GM23338 (cell line): ENCODE measurements at regions not wholly inside any gene's neighbourhood (a gene's known extent, or its start where the extent isn't known, plus 50 kb on each side); places are given as distances from the start of the nearest gene placed in this dataset.

ENCODE experiments used
- ATAC-seq: fragments of 200-7000 bp; cut with Tn5 transposase; 3 replicates; pipeline ENCODE4 v1.9.1; 2020
- DNase-seq: peaks from one replicate; pipeline ENCODE4 v3.0.0-alpha.2; 2015; ENCODE audit warnings: low spot score
- H2AFZ ChIP-seq: fragments of 200-600 bp; sonication (generic); 2 replicates; pipeline ENCODE4 v1.8.0; 2016; ENCODE audit warnings: antibody characterized with exemption, mild to moderate bottlenecking, moderate library complexity
- H3F3A ChIP-seq: fragments of 200-600 bp; sonication (generic); replicated peaks from 2 replicates; pipeline ENCODE4 v1.8.0; 2017; ENCODE audit warnings: antibody characterized with exemption, mixed run types, low read depth
- H3K27ac ChIP-seq: fragments of 200-600 bp; sonication (generic); 2 replicates; pipeline ENCODE4 v1.6.1; 2016; ENCODE audit warnings: low read depth
- H3K27me3 ChIP-seq: fragments of 200-600 bp; sonication (generic); 2 replicates; pipeline ENCODE4 v1.8.0; 2016; ENCODE audit warnings: mild to moderate bottlenecking, mixed run types, moderate library complexity; ENCODE audit not compliant: insufficient read depth
- H3K36me3 ChIP-seq: fragments of 200-600 bp; sonication (generic); 2 replicates; pipeline ENCODE4 v1.8.0; 2016; ENCODE audit warnings: mild to moderate bottlenecking; ENCODE audit not compliant: insufficient read depth
- H3K4me1 ChIP-seq: fragments of 200-600 bp; sonication (generic); 2 replicates; pipeline ENCODE4 v1.8.0; 2016; ENCODE audit warnings: mild to moderate bottlenecking, moderate library complexity; ENCODE audit not compliant: insufficient read depth
- H3K4me2 ChIP-seq: fragments of 200-600 bp; sonication (generic); 2 replicates; pipeline ENCODE4 v1.7.1; 2017; ENCODE audit warnings: mixed run types
- H3K4me3 ChIP-seq: fragments of 200-600 bp; sonication (generic); 2 replicates; pipeline ENCODE4 v1.6.1; 2016; ENCODE audit warnings: mixed run types
- H3K79me2 ChIP-seq: fragments of 200-600 bp; sonication (generic); replicated peaks from 2 replicates; pipeline ENCODE4 v1.8.0; 2017; ENCODE audit warnings: mild to moderate bottlenecking; ENCODE audit not compliant: insufficient read depth
- H3K9me2 ChIP-seq: fragments of 200-600 bp; sonication (generic); 2 replicates; pipeline ENCODE4 v1.8.0; 2017; ENCODE audit not compliant: insufficient read depth
- H4K20me1 ChIP-seq: fragments of 200-600 bp; sonication (generic); replicated peaks from 2 replicates; pipeline ENCODE4 v1.8.0; 2017; ENCODE audit warnings: mild to moderate bottlenecking; ENCODE audit not compliant: insufficient read depth
- H3K27ac Mint-ChIP-seq: 2 replicates; pipeline ENCODE4 v1.8.0; 2020; ENCODE audit warnings: inconsistent platforms, mild to moderate bottlenecking, moderate library complexity, mixed read lengths
- H3K27me3 Mint-ChIP-seq: 3 replicates; pipeline ENCODE4 v1.8.0; 2022; ENCODE audit warnings: low read depth, mild to moderate bottlenecking, moderate library complexity, mixed read lengths, inconsistent platforms; ENCODE audit not compliant: insufficient read depth, poor library complexity
- H3K36me3 Mint-ChIP-seq: 3 replicates; pipeline ENCODE4 v1.8.0; 2021; ENCODE audit warnings: low read depth, mild to moderate bottlenecking, inconsistent platforms, moderate library complexity, mixed read lengths
- H3K4me1 Mint-ChIP-seq: 3 replicates; pipeline ENCODE4 v1.8.0; 2020; ENCODE audit warnings: mild to moderate bottlenecking, inconsistent platforms, mixed read lengths
- H3K4me3 Mint-ChIP-seq: 3 replicates; pipeline ENCODE4 v1.8.0; 2021; ENCODE audit warnings: moderate library complexity, mild to moderate bottlenecking, inconsistent platforms, mixed read lengths
- H3K9me3 Mint-ChIP-seq: 3 replicates; pipeline ENCODE4 v1.8.0; 2020; ENCODE audit warnings: moderate library complexity, mild to moderate bottlenecking, inconsistent platforms, mixed read lengths
- CREB1 ChIP-seq: fragments of 250-450 bp; sonication (Bioruptor Pico); IDR thresholded peaks from 2 replicates; pipeline ENCODE4 v1.5.0; 2020; ENCODE audit warnings: low read depth, mild to moderate bottlenecking, moderate library complexity
- EZH2 ChIP-seq: fragments of 200-600 bp; sonication (generic); IDR thresholded peaks from one replicate; pipeline ENCODE4 v1.8.0; 2017; ENCODE audit warnings: antibody characterized with exemption, mild to moderate bottlenecking, low read depth; ENCODE audit not compliant: unreplicated experiment
- EZH2phosphoT487 ChIP-seq: fragments of 200-600 bp; sonication (generic); IDR thresholded peaks from one replicate; pipeline ENCODE4 v1.8.1; 2018; ENCODE audit warnings: antibody characterized with exemption; ENCODE audit not compliant: unreplicated experiment
- JUNB ChIP-seq: IDR thresholded peaks from one replicate; pipeline ENCODE4 v1.6.1; 2016; ENCODE audit warnings: antibody characterized with exemption; ENCODE audit not compliant: unreplicated experiment
- ZNF114 ChIP-seq: fragments of 250-450 bp; sonication (Bioruptor Pico); IDR thresholded peaks from 2 replicates; pipeline ENCODE4 v1.5.0; 2020; ENCODE audit warnings: mild to moderate bottlenecking, moderate library complexity
- TF ChIP-seq, protein P1 (sequence below): IDR thresholded peaks from one replicate; pipeline ENCODE4 v1.6.1; 2018; ENCODE audit warnings: antibody characterized with exemption; ENCODE audit not compliant: unreplicated experiment
- TF ChIP-seq, protein P2 (sequence below): IDR thresholded peaks from 2 replicates; pipeline ENCODE4 v1.6.1; 2016; ENCODE audit warnings: antibody characterized with exemption
- TF ChIP-seq, protein P3 (sequence below), 2 experiments: fragments of 200-600 bp in 1 of 2; sonication (generic) in 1 of 2; conservative IDR thresholded peaks; 2 replicates each; pipeline versions ENCODE4 v1.5.1 to v1.6.1; 2016 to 2017; ENCODE audit warnings: antibody characterized with exemption in 2 of 2, low read depth in 2 of 2, mild to moderate bottlenecking in 2 of 2, moderate library complexity in 1 of 2

DNA sequence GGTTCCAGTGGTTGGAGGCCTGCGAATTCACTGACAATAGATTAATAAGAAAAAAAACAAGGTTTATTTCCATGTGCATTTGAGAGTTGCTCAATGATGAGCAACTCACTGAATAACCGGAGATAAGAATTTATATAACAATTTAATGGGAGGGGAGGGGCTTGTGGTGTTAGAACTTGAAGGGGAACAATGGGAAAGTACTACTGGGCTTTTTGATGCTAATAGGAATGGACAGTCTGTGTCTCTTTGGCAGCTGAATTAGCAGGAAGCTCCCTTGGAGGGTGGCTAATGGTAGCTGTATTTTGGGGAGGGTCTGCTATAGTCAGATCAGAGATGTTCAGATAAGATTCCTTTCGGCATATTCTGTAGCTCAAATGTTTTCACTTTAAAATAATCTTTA is 62.4 kb upstream of the GMDS start (continued):
- TF ChIP-seq, protein P1, sequence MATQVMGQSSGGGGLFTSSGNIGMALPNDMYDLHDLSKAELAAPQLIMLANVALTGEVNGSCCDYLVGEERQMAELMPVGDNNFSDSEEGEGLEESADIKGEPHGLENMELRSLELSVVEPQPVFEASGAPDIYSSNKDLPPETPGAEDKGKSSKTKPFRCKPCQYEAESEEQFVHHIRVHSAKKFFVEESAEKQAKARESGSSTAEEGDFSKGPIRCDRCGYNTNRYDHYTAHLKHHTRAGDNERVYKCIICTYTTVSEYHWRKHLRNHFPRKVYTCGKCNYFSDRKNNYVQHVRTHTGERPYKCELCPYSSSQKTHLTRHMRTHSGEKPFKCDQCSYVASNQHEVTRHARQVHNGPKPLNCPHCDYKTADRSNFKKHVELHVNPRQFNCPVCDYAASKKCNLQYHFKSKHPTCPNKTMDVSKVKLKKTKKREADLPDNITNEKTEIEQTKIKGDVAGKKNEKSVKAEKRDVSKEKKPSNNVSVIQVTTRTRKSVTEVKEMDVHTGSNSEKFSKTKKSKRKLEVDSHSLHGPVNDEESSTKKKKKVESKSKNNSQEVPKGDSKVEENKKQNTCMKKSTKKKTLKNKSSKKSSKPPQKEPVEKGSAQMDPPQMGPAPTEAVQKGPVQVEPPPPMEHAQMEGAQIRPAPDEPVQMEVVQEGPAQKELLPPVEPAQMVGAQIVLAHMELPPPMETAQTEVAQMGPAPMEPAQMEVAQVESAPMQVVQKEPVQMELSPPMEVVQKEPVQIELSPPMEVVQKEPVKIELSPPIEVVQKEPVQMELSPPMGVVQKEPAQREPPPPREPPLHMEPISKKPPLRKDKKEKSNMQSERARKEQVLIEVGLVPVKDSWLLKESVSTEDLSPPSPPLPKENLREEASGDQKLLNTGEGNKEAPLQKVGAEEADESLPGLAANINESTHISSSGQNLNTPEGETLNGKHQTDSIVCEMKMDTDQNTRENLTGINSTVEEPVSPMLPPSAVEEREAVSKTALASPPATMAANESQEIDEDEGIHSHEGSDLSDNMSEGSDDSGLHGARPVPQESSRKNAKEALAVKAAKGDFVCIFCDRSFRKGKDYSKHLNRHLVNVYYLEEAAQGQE, result no peak

DNA sequence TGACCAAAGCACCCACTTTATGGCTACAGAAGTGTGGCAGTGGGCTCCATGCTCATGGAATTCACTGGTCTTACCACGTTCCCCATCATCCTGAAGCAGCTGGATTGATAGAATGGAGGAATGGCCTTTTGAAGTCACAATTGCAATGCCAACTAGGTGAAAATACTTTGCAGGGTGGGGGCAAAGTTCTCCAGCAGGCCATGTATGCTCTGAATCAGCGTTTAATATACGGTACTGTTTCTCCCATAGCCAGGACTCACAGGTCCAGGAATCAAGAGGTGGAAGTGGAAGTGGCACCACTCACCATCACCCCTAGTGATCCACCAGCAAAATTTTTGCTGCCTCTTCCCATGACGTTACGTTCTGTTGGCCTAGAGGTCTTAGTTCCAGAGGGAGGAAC is 60.5 kb upstream of the GMDS start:
- DNase-seq (no peak), ATAC-seq (no peak)
- peaks cover 18% of the 10 kb centered on the region; the same call in 2 of the 3 replicates for H3K36me3 Mint-ChIP-seq
- Histone ChIP-seq H3K36me3 (no peaks in the 10 kb centered on the region), H3K4me3 (no peak overlapping the region), H2AFZ (no peak overlapping the region), H3K27ac (no peak overlapping the region), H3K9me2 (peaks cover 17% of the 10 kb centered on the region; the same call in 1 of the 2 replicates), H3K4me1 (peaks cover 9% of the 10 kb centered on the region), H3K4me2 (no peak overlapping the region), H4K20me1 (no peaks in the 10 kb centered on the region), H3K79me2 (no peaks in the 10 kb centered on the region), H3F3A (no peaks in the 10 kb centered on the region), H3K27me3 (no peaks in the 10 kb centered on the region)
- no peak overlapping the region for H3K27ac Mint-ChIP-seq
- H3K27me3 Mint-ChIP-seq, result peaks cover under 1% of the 10 kb centered on the region
- peaks cover 5% of the 10 kb centered on the region; the same call in 2 of the 3 replicates for H3K4me1 Mint-ChIP-seq
- H3K9me3 Mint-ChIP-seq, result peaks cover 11% of the 10 kb centered on the region
- no peak overlapping the region for H3K4me3 Mint-ChIP-seq
- TF ChIP-seq, protein P2, sequence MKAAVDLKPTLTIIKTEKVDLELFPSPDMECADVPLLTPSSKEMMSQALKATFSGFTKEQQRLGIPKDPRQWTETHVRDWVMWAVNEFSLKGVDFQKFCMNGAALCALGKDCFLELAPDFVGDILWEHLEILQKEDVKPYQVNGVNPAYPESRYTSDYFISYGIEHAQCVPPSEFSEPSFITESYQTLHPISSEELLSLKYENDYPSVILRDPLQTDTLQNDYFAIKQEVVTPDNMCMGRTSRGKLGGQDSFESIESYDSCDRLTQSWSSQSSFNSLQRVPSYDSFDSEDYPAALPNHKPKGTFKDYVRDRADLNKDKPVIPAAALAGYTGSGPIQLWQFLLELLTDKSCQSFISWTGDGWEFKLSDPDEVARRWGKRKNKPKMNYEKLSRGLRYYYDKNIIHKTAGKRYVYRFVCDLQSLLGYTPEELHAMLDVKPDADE, result no peak
- TF ChIP-seq EZH2, result no peak
- no peak for TF ChIP-seq EZH2phosphoT487
- no peak for TF ChIP-seq CREB1 (CRISPR knock-in tag)
- TF ChIP-seq, protein P1, result no peak
- TF ChIP-seq ZNF114 (CRISPR knock-in tag), result no peak
- TF ChIP-seq, protein P3, sequence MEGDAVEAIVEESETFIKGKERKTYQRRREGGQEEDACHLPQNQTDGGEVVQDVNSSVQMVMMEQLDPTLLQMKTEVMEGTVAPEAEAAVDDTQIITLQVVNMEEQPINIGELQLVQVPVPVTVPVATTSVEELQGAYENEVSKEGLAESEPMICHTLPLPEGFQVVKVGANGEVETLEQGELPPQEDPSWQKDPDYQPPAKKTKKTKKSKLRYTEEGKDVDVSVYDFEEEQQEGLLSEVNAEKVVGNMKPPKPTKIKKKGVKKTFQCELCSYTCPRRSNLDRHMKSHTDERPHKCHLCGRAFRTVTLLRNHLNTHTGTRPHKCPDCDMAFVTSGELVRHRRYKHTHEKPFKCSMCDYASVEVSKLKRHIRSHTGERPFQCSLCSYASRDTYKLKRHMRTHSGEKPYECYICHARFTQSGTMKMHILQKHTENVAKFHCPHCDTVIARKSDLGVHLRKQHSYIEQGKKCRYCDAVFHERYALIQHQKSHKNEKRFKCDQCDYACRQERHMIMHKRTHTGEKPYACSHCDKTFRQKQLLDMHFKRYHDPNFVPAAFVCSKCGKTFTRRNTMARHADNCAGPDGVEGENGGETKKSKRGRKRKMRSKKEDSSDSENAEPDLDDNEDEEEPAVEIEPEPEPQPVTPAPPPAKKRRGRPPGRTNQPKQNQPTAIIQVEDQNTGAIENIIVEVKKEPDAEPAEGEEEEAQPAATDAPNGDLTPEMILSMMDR (conservative IDR thresholded peaks at IDR 0.05; ENCODE audit: low read depth in 2 of 2), result no peak
- TF ChIP-seq JUNB, result no peak
